ENCODE measurements at regions not wholly inside any gene's neighbourhood (a gene's known extent, or its start where the extent isn't known, plus 50 kb on each side); places are given as distances from the start of the nearest gene placed in this dataset.

- DNase-seq, result no peak
- Mint-ChIP-seq H3K4me3 (no peak overlapping the region), H3K4me1 (ENCODE audit: low read depth) (no peaks in the 10 kb centered on the region), H3K27ac (no peak overlapping the region), H3K27me3 (ENCODE audit: insufficient read depth) (no peaks in the 10 kb centered on the region; the same call in 1 of the 2 replicates), H3K9me3 (no peaks in the 10 kb centered on the region), H3K36me3 (ENCODE audit: low read depth) (no peaks in the 10 kb centered on the region)
- TF ChIP-seq CTCF (IDR thresholded peaks at IDR 0.05), result no peak
Measured at GRCh38 chr1:90122654-90123340, 127.9 kb downstream of the ZNF326 start.

GRCh38 chr1:90114521-90115141 lies 119.7 kb downstream of the ZNF326 start:
- TF ChIP-seq CTCF (IDR thresholded peaks at IDR 0.05), result peak; percentile 82
- DNase-seq, result peak; percentile 52
- no peak overlapping the region for H3K27ac Mint-ChIP-seq
- H3K4me3 Mint-ChIP-seq, result no peak overlapping the region
- H3K4me1 Mint-ChIP-seq (ENCODE audit: low read depth), result no peaks in the 10 kb centered on the region
- no peaks in the 10 kb centered on the region for H3K9me3 Mint-ChIP-seq
- peaks cover 2% of the 10 kb centered on the region for H3K27me3 Mint-ChIP-seq (ENCODE audit: insufficient read depth)
- no peaks in the 10 kb centered on the region for H3K36me3 Mint-ChIP-seq (ENCODE audit: low read depth)

GRCh38 chr1:90107990-90108389 lies 113.1 kb downstream of the ZNF326 start:
- no peaks in the 10 kb centered on the region for H3K4me1 Mint-ChIP-seq (ENCODE audit: low read depth)
- no peaks in the 10 kb centered on the region for H3K9me3 Mint-ChIP-seq
- DNase-seq, result no peak
- H3K4me3 Mint-ChIP-seq, result no peak overlapping the region
- peaks cover 17% of the 10 kb centered on the region for H3K27me3 Mint-ChIP-seq (ENCODE audit: insufficient read depth)
- no peak for TF ChIP-seq CTCF (IDR thresholded peaks at IDR 0.05)
- no peaks in the 10 kb centered on the region for H3K36me3 Mint-ChIP-seq (ENCODE audit: low read depth)
- no peak overlapping the region for H3K27ac Mint-ChIP-seq

GRCh38 chr1:90106311-90106710 lies 111.4 kb downstream of the ZNF326 start:
- Mint-ChIP-seq H3K27me3 (ENCODE audit: insufficient read depth) (peaks cover 18% of the 10 kb centered on the region), H3K27ac (no peak overlapping the region), H3K9me3 (no peaks in the 10 kb centered on the region), H3K4me1 (ENCODE audit: low read depth) (no peaks in the 10 kb centered on the region), H3K4me3 (no peak overlapping the region), H3K36me3 (ENCODE audit: low read depth) (no peaks in the 10 kb centered on the region)
- no peak for TF ChIP-seq CTCF (IDR thresholded peaks at IDR 0.05)
- no peak for DNase-seq

GRCh38 chr1:90104941-90105538 lies 110.1 kb downstream of the ZNF326 start:
- Mint-ChIP-seq H3K36me3 (ENCODE audit: low read depth) (no peaks in the 10 kb centered on the region), H3K27me3 (ENCODE audit: insufficient read depth) (peaks cover 20% of the 10 kb centered on the region), H3K4me1 (ENCODE audit: low read depth) (no peaks in the 10 kb centered on the region), H3K27ac (no peak overlapping the region), H3K4me3 (no peak overlapping the region), H3K9me3 (no peaks in the 10 kb centered on the region)
- TF ChIP-seq CTCF (IDR thresholded peaks at IDR 0.05), result no peak
- DNase-seq, result no peak

All from HFFc6 (cell line).